CD4-positive, alpha-beta T cell treated with Interleukin-6 for 4 hours (primary cell): ENCODE measurements at regions not wholly inside any gene's neighbourhood (a gene's known extent, or its start where the extent isn't known, plus 50 kb on each side); places are given as distances from the start of the nearest gene placed in this dataset.

Source experiments
- DNase-seq: peaks from one replicate; pipeline ENCODE4 v3.0.0-alpha.2; 2020; ENCODE audit warnings: mixed read lengths

DNA sequence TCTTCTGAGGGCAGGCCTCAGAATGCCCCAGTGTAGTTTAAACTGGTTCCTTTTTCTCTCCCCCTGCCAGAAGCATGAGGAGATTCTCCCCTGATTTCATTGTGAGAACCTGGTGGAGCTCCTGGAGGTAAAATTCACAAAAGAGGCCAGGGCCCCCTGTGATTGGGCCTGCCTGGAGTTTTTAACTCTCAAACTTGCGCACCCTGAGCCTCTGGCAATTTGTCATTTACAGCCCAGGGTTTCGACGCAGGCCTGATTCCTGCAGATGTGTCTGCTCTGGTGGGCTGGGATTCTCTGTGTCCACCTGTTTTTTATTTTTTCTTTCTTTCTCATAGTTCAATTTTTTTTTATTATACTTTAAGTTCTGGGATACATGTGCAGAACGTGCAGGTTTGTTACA is 157.9 kb downstream of the ASB1 start:
- no peak for DNase-seq

- no peak for DNase-seq
These were observed 159.4 kb downstream of the ASB1 start for GRCh38 chr2:238585836-238586821.

DNA sequence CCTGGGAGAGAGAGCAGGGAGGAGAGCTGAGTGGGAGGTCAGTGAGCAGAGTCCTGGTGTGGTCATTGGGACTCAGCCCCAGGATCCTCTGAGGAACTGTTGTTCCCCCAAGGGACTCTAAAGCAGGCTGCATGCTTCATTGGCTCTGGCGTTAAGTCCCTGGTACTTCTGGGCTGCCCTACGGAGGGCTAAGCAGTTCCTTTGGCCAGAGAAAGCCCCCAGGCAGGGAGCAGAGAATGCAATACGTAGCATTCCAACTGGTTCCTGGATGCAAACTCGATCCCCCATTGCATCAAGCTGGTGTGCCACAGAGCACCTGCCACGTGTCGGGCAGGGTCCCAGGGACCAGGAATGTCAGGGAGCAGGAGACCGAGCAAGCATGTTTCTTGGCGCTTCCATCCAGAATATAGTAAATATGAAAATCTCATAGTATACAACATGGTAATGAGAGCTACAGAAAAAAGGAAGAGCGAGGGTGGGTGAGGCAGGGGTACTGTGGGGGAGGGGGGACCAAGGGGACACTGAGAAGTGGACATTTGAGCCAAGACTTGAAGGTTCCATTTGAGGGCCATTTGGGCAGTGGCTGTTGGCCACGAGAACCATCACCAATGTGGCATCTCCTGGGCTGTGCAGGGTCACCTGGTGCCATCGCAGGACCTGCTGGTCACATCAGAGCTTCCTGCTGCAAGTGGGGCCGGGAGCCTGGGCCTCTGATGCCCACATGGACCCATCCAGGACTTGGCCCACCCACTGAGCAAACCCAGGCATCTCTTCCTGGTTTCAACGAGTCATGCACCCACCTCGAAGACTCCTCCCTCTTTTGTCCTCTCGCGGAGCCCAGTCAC is 160.4 kb downstream of the ASB1 start:
- no peak for DNase-seq

- no peak for DNase-seq
These were observed 161.3 kb downstream of the ASB1 start for GRCh38 chr2:238587776-238588660.

DNA sequence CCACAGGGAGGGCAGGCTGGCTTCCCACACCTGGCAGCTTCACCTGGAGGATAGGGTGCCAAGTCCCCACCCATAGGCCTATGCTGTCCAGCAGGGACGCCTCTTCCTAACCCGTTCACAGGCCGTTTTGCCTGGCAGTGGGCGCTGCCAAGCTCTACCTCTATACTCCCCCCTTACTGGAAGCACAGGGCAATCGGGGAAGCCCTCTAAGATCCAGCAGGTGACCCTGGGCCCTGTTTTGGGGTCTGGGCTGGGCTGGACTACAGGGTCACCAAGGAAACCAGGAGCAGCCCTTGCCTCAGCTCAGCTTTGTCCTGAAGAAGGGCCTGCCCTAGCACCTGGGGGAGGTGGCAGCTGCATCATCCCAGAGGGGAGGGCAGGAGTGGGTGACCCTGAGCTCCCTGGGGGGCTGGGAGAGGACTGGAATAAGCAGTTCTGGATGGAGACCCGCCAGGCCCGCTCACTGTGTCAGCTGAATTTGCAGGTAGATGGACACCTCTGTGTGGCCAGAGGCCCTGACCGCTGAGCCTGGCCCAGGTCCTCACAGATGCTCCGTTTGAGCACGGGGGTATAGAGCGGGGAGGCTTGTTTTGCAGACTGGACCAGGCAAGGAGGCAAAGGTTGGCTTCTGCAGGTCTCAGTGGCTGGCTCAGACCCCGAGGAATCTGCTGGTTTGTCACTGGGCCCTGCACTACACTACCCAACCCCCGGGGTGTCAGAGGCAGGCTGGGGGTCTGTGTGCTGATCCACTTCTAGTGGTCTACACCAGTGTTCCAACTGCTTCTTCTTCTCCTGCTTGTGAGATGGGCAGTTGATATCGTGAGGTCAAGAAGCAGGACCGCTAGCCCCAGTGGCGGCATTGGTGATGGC is 163.1 kb downstream of the ASB1 start:
- DNase-seq: no peak

- no peak for DNase-seq
These were observed 165.0 kb downstream of the ASB1 start for GRCh38 chr2:238591732-238592131.

DNA sequence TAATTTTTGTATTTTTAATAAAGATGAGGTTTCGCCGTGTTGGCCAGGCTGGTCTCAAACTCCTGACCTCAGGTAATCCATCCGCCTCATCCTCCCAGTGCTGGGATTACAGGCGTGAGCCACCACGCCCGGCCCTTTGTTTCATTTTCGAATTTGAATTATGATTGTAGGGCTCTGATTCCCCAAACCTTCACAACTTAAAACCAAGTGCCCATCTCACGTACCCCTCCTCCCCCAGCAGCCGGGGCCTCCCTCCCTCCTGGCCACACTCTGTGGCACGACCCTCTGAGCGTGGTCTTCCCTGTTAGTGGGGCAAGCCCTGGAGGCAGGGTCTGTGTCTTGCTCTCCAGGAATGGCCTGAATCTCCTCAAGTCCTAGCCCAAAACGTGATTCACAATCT is 166.5 kb downstream of the ASB1 start:
- DNase-seq: no peak

DNA sequence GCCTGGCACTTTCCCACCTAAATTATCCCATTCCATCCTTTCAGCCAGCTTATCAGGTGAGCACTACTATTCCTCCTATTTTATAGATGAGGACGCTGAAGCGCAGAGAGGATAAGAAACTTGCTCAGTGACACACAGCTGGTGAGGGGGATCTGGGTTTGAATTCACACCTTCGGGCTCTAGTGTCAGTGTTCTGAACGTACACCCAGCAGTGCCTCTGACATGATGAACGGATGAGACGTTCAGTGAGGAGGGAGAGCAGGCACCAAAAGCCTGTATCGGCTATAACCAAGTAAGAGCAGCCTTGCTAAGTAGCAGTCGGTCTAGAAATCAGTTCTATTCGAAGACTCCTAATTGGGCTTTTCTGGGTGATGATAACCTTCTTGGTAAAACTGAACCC is 167.0 kb downstream of the ASB1 start:
- DNase-seq: no peak

- DNase-seq: no peak
These were observed 168.3 kb downstream of the ASB1 start for GRCh38 chr2:238594796-238595749.

DNA sequence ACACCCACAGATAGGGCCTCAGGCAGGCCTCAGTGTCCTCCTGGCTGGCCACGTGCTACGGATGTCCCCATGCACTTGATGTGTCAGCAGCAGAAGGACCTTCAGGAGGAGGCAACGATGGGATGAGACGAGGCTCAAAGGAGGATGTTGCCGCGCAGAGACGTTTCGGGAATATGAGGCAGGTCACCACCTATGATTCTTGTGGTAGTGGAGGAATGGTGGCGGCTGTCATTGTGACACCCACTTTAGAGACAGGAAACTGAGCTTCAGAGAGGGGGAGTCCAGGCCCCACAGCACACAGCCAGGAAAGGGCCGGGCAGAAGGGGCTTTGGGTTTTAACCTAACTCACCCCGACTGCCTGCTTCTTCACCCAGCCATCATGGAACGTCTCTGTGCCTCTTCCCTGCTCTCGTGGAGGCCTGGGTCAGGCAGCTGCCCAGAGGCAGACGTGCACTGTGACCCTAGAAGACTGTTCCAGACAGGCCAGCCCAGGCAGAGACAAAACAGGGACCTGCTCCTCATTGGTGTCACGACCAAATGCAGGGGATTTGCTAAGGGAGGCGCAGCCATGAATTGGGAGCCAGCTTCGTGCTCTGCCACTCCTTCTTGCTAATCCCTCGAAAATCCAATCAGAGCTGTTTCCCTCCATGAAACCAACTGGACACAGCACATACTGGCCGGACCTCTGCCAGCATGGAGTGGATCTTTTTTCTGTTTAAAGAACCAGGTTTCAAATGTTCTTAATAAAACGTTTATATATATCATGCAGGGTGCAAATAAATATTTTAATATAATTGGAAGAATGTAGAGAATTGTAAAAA is 169.2 kb downstream of the ASB1 start:
- DNase-seq: no peak

DNA sequence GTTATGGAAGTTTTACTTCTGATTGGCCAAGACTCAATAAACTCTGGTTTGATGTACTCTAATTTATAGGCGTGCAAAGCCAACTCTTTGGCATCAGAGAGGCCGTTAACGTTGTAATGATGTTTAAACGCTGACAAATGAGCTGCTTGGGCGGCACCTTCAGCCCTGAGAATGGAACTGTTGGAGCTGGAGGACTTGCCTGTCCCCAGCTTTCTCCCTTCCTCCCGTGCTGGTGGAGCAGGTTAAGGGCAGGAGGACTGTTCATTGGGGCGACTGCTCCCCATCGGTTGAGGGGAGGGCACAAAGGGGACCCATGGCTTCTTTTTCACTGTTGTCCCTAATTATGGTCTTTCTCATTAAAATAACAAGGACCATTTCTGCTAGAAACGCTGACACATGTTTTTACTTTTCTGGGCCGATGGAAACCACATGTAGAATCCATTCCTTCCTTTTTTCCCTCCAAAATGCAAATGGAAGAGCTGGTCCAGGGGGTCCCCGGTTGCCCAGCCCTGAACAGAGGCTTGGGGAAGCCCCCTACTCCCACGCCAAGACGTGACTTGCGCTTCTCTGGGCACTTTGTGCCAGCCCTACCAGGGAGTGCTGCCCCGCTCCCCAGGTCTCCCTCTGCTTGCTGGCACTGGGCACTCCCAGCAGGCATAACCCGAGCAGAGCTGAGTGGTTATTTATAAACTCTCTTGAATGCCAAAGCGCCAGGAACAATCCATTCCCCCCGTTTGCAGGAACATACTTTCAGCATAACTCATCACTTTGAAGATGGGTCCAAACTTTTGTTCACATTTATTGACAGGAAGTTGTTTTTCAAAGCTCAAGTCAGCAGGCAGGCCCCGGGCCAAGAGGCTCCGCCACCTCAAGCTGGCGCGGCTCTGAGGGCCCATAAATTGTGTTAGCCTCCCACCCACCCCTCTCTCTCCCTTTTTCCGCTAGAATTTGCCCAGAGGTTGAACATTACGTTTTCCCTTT is 170.1 kb downstream of the ASB1 start:
- DNase-seq: no peak

GRCh38 chr2:238597638-238598528 is 171.2 kb downstream of the ASB1 start:
- no peak for DNase-seq

DNA sequence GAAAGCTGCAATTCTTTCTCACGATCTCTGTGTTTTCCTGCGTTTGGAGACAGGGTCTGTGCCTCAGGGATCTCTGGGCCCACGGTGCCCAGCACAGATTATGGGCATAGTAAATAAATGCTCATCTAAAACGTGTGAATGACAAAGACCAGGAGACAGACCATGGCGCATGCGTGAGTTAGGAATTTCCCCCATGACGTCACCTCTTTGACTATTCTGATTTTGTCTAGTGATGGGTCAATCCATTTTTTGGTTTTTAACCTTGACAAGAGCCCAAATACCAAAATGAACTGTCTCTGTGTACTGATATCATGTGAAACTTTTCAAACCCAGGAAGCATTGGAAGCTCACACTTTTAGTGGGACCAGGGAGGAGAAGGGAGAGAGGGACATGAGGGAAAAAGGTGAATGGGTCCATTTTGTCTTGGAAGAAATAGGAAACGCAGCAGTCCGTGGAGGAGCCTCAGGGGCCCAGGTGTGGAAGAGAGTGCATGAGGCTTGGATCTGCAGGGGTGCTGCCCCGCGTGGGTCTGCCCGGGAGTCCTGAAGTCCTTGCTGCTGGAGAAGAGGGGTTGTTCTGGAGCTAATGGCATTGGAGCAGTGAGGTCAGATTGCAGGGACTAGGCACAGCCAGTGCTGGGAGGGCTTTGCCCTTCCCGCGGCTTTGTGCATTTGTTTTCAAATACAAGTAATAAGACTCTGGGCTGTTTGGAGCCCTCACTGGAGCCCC is 172.2 kb downstream of the ASB1 start:
- no peak for DNase-seq

GRCh38 chr2:238599549-238600505 is 173.1 kb downstream of the ASB1 start:
- DNase-seq: no peak
